ENCODE measurements at regions not wholly inside any gene's neighbourhood (a gene's known extent, or its start where the extent isn't known, plus 50 kb on each side); places are given as distances from the start of the nearest gene placed in this dataset.

- TF ChIP-seq SP1 (IDR thresholded peaks at IDR 0.05): no peak
- TF ChIP-seq, protein P1, sequence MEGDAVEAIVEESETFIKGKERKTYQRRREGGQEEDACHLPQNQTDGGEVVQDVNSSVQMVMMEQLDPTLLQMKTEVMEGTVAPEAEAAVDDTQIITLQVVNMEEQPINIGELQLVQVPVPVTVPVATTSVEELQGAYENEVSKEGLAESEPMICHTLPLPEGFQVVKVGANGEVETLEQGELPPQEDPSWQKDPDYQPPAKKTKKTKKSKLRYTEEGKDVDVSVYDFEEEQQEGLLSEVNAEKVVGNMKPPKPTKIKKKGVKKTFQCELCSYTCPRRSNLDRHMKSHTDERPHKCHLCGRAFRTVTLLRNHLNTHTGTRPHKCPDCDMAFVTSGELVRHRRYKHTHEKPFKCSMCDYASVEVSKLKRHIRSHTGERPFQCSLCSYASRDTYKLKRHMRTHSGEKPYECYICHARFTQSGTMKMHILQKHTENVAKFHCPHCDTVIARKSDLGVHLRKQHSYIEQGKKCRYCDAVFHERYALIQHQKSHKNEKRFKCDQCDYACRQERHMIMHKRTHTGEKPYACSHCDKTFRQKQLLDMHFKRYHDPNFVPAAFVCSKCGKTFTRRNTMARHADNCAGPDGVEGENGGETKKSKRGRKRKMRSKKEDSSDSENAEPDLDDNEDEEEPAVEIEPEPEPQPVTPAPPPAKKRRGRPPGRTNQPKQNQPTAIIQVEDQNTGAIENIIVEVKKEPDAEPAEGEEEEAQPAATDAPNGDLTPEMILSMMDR (IDR thresholded peaks at IDR 0.05; ENCODE audit: low read depth, low read length, missing input control): no peak
- TF ChIP-seq, protein P2, sequence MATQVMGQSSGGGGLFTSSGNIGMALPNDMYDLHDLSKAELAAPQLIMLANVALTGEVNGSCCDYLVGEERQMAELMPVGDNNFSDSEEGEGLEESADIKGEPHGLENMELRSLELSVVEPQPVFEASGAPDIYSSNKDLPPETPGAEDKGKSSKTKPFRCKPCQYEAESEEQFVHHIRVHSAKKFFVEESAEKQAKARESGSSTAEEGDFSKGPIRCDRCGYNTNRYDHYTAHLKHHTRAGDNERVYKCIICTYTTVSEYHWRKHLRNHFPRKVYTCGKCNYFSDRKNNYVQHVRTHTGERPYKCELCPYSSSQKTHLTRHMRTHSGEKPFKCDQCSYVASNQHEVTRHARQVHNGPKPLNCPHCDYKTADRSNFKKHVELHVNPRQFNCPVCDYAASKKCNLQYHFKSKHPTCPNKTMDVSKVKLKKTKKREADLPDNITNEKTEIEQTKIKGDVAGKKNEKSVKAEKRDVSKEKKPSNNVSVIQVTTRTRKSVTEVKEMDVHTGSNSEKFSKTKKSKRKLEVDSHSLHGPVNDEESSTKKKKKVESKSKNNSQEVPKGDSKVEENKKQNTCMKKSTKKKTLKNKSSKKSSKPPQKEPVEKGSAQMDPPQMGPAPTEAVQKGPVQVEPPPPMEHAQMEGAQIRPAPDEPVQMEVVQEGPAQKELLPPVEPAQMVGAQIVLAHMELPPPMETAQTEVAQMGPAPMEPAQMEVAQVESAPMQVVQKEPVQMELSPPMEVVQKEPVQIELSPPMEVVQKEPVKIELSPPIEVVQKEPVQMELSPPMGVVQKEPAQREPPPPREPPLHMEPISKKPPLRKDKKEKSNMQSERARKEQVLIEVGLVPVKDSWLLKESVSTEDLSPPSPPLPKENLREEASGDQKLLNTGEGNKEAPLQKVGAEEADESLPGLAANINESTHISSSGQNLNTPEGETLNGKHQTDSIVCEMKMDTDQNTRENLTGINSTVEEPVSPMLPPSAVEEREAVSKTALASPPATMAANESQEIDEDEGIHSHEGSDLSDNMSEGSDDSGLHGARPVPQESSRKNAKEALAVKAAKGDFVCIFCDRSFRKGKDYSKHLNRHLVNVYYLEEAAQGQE (IDR thresholded peaks at IDR 0.05): no peak
- TF ChIP-seq RXRA (IDR thresholded peaks at IDR 0.05): no peak
These were observed 83.3 kb downstream of the PTTG1 start for GRCh38 chr5:160504906-160505305.
